Lung (tissue), 11 donors: ENCODE measurements at regions not wholly inside any gene's neighbourhood (a gene's known extent, or its start where the extent isn't known, plus 50 kb on each side); places are given as distances from the start of the nearest gene placed in this dataset.

ENCODE experiments used
- ATAC-seq: fragments of 200-7000 bp; cut with Tn5 transposase; one replicate; pipeline ENCODE4 v1.9.1; 2020; ENCODE audit warnings: moderate number of reproducible peaks; ENCODE audit not compliant: insufficient read depth, low FRiP score
- DNase-seq, 3 donors: peaks; one replicate each; pipeline ENCODE4 v3.0.0-alpha.2; 2013 to 2017
- H3K27ac ChIP-seq, 2 donors: one replicate each; pipeline ENCODE4 v1.5.1; 2013; ENCODE audit warnings: mild to moderate bottlenecking in 2 of 2, moderate library complexity in 2 of 2, control low read depth in 1 of 2, inconsistent platforms in 1 of 2, low read depth in 1 of 2, low read length in 1 of 2
- H3K27me3 ChIP-seq, 3 donors: one replicate each; pipeline ENCODE4 v1.5.1; 2013; ENCODE audit warnings: low read length in 2 of 3; ENCODE audit not compliant: control insufficient read depth in 3 of 3, insufficient read depth in 3 of 3
- H3K36me3 ChIP-seq, 4 donors: one replicate each; pipeline ENCODE4 v1.5.1; 2013; ENCODE audit warnings: low read length in 4 of 4, mild to moderate bottlenecking in 1 of 4, moderate library complexity in 1 of 4; ENCODE audit not compliant: control insufficient read depth in 4 of 4, insufficient read depth in 4 of 4
- H3K4me1 ChIP-seq, 5 donors: one replicate each; pipeline ENCODE4 v1.5.1; 2013; ENCODE audit warnings: low read length in 5 of 5, mild to moderate bottlenecking in 2 of 5, moderate library complexity in 1 of 5; ENCODE audit not compliant: control insufficient read depth in 5 of 5, insufficient read depth in 5 of 5
- H3K4me3 ChIP-seq: one replicate; pipeline ENCODE4 v1.5.1; 2013; ENCODE audit warnings: mild to moderate bottlenecking, control low read depth, moderate library complexity
- H3K9ac ChIP-seq, 2 donors: one replicate each; pipeline ENCODE4 v1.5.1; 2013; ENCODE audit warnings: low read length in 2 of 2, control low read depth in 1 of 2; ENCODE audit not compliant: insufficient read depth in 1 of 2
- H3K9me3 ChIP-seq, 4 donors: one replicate each; pipeline ENCODE4 v1.5.1; 2013; ENCODE audit warnings: low read length in 3 of 4, mild to moderate bottlenecking in 1 of 4, moderate library complexity in 1 of 4; ENCODE audit not compliant: control insufficient read depth in 4 of 4, insufficient read depth in 3 of 4
- CTCF ChIP-seq: IDR thresholded peaks from 2 replicates; pipeline ENCODE4 v1.5.1; 2012; ENCODE audit warnings: mild to moderate bottlenecking; ENCODE audit errors: control extremely low read depth, extremely low read depth
- WGBS, 2 donors: extraction: QIAGEN DNeasy Blood & Tissue Kit; methylation state at CpG; one replicate each; pipeline ENCODE4 v1.1.7; 2013; 5-methylcytosine and 5-hydroxymethylcytosine counted together
- donor health status: control.
- donor health status: control.
- donor health status: Bipolar disorder and iron deficiency.
- donor health status: healthy.
- donor health status: DM: yes; HTN: yes; CAD: no.

- no peak for ATAC-seq
- Histone ChIP-seq H3K36me3 (no peaks in the 10 kb centered on the region), H3K27ac (no peak overlapping the region), H3K9ac (no peak overlapping the region), H3K4me3 (no peak overlapping the region), H3K4me1 (peaks cover 0 to 25% (median 0%) of the 10 kb centered on the region in 5 donors), H3K27me3 (no peaks in the 10 kb centered on the region), H3K9me3 (no peaks in the 10 kb centered on the region)
- no peak for TF ChIP-seq CTCF
- WGBS, 2 donors, result 67 to 78% methylated on average over 2 of the region's 2 CpGs
- peak in 1 of 3 donors; percentile 38 for DNase-seq
These were observed 116.5 kb upstream of the CCDC28A start for GRCh38 chr6:138657065-138657425.

DNA sequence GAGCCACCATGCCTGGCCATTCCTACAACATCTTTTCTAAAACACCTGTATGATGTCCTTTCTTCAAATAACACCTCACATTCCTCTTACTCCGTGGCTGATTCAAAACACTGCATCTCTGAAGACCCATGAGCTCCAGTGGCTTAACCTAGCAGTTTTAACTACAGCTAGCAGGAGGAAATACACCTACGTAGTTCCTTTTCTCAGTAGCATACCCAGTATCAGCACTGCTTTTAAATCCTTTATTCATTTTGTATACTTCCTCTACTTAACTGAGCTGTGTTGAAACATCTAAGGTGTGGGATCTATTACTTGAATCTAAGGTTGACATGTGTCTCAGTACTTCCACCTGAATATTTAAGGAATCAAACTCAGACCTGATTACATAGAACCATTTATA is 113.6 kb upstream of the CCDC28A start:
- no peak for ATAC-seq
- Histone ChIP-seq H3K4me3 (no peak overlapping the region), H3K36me3 (no peaks in the 10 kb centered on the region), H3K4me1 (peaks cover 0 to 14% (median 0%) of the 10 kb centered on the region in 5 donors), H3K27me3 (no peaks in the 10 kb centered on the region), H3K27ac (no peak overlapping the region), H3K9me3 (no peaks in the 10 kb centered on the region), H3K9ac (no peak overlapping the region)
- no peak for TF ChIP-seq CTCF
- 78 to 79% methylated on average over 2 of the region's 2 CpGs for WGBS, 2 donors
- DNase-seq, result no peak

- Histone ChIP-seq H3K9ac (no peak overlapping the region), H3K4me1 (peaks cover 0 to 10% (median 0%) of the 10 kb centered on the region in 5 donors), H3K9me3 (no peaks in the 10 kb centered on the region), H3K27ac (no peak overlapping the region), H3K36me3 (no peaks in the 10 kb centered on the region), H3K27me3 (no peaks in the 10 kb centered on the region), H3K4me3 (no peak overlapping the region)
- ATAC-seq, result no peak
- no peak for TF ChIP-seq CTCF
- 72 to 75% methylated on average over 2 of the region's 2 CpGs for WGBS, 2 donors
- peak in 2 of 3 donors; percentile 29 to 36 for DNase-seq
These were observed 111.1 kb upstream of the CCDC28A start for GRCh38 chr6:138662471-138662870.

GRCh38 chr6:138663892-138664291 is 109.7 kb upstream of the CCDC28A start:
- Histone ChIP-seq H3K9me3 (no peaks in the 10 kb centered on the region), H3K4me3 (no peak overlapping the region), H3K4me1 (peaks cover 0 to 8% (median 0%) of the 10 kb centered on the region in 5 donors), H3K36me3 (no peaks in the 10 kb centered on the region), H3K27ac (no peak overlapping the region), H3K9ac (no peak overlapping the region), H3K27me3 (no peaks in the 10 kb centered on the region)
- WGBS, 2 donors, result 87 to 95% methylated on average over 2 of the region's 2 CpGs
- ATAC-seq (no peak), DNase-seq (no peak)
- no peak for TF ChIP-seq CTCF
